ENCODE measurements at regions not wholly inside any gene's neighbourhood (a gene's known extent, or its start where the extent isn't known, plus 50 kb on each side); places are given as distances from the start of the nearest gene placed in this dataset.
A peak's percentile ranks its signal among the peaks of the same experiment; 100 is the strongest.

DNA sequence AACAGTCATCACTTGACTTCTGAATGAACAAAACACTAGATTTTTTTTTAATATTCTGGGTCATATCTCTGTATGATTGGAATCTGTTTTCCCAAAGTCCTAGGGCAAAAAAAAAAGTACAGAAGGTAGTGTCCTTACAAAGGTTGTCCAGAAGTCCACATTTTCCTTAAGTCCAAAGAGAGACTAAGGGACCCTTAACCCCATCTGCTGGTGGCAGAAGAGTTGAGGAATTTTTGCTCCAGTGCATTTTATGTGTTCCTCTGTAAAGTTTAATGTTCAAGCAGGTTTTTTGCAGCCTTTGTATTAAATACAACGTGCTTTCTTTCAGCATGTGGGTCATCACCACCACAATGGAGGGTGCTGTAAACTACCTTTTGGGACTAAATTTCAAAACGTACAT lies 215.9 kb downstream of the SP3 start:
- TF ChIP-seq, protein P1, sequence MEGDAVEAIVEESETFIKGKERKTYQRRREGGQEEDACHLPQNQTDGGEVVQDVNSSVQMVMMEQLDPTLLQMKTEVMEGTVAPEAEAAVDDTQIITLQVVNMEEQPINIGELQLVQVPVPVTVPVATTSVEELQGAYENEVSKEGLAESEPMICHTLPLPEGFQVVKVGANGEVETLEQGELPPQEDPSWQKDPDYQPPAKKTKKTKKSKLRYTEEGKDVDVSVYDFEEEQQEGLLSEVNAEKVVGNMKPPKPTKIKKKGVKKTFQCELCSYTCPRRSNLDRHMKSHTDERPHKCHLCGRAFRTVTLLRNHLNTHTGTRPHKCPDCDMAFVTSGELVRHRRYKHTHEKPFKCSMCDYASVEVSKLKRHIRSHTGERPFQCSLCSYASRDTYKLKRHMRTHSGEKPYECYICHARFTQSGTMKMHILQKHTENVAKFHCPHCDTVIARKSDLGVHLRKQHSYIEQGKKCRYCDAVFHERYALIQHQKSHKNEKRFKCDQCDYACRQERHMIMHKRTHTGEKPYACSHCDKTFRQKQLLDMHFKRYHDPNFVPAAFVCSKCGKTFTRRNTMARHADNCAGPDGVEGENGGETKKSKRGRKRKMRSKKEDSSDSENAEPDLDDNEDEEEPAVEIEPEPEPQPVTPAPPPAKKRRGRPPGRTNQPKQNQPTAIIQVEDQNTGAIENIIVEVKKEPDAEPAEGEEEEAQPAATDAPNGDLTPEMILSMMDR (IDR thresholded peaks at IDR 0.05; ENCODE audit: poor library complexity, severe bottlenecking), result peak; percentile 52
- no peak for ATAC-seq (ENCODE audit: low read depth)
- no peaks in the 10 kb centered on the region for H3K4me1 ChIP-seq (ENCODE audit: insufficient read depth, poor library complexity, severe bottlenecking)
- no peaks in the 10 kb centered on the region for H3K27me3 ChIP-seq (ENCODE audit: insufficient read depth, poor library complexity, severe bottlenecking)
- no peaks in the 10 kb centered on the region for H3K9me3 ChIP-seq (ENCODE audit: severe bottlenecking)
- H3K4me3 ChIP-seq (ENCODE audit: severe bottlenecking), result no peak overlapping the region
- no peak overlapping the region for H3K27ac ChIP-seq (ENCODE audit: poor library complexity, severe bottlenecking)
- no peak for DNase-seq (ENCODE audit: low spot score)
- H3K36me3 ChIP-seq (ENCODE audit: low read depth), result no peaks in the 10 kb centered on the region

DNA sequence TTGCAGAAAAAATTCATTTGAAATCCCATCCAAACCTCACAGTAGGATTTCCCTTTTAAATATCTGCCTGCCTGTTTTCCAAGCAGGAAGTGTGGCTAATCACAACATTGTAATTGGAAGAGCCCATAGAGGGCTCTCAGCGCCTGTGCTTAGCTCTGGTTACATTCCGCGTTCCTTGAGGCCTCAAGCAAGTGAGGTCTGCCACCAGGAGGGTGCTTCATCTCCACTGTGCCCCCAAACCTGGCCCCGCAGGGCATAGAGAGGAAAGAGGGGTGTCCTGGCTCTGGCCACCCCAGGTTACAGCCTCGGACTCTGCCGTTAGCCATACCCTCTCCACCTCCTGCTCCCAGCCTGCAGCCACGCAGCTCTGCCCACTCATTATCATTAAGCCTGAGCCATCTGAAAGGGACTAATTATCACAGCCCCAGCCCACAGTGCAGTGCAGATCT lies 214.8 kb downstream of the SP3 start:
- no peaks in the 10 kb centered on the region for H3K4me1 ChIP-seq (ENCODE audit: insufficient read depth, poor library complexity, severe bottlenecking)
- H3K27ac ChIP-seq (ENCODE audit: poor library complexity, severe bottlenecking), result no peak overlapping the region
- TF ChIP-seq, protein P1 (IDR thresholded peaks at IDR 0.05; ENCODE audit: poor library complexity, severe bottlenecking), result no peak
- no peaks in the 10 kb centered on the region for H3K9me3 ChIP-seq (ENCODE audit: severe bottlenecking)
- H3K4me3 ChIP-seq (ENCODE audit: severe bottlenecking), result no peak overlapping the region
- no peaks in the 10 kb centered on the region for H3K27me3 ChIP-seq (ENCODE audit: insufficient read depth, poor library complexity, severe bottlenecking)
- ATAC-seq (ENCODE audit: low read depth) (no peak), DNase-seq (ENCODE audit: low spot score) (no peak)
- H3K36me3 ChIP-seq (ENCODE audit: low read depth), result no peaks in the 10 kb centered on the region

DNA sequence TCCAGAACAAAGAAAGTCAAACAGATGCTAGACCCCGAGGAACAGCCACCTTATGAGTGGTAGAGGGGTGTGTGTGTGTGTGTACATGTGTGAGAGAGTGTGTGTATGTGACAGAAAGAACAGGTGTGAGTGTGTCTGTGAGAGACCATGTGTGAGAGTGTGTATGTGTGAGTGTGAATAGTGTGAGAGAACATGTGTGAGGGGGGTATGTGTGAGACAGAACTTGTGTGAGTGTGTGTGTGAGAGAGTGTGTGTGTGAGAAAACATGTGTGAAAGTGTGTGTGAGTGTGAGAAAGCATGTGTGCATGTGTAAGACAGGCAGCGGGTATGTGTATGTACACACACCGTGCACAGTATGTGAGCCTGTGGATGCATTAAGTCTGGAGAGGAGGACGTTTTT lies 214.3 kb downstream of the SP3 start:
- Histone ChIP-seq H3K4me1 (ENCODE audit: insufficient read depth, poor library complexity, severe bottlenecking) (no peaks in the 10 kb centered on the region), H3K27ac (ENCODE audit: poor library complexity, severe bottlenecking) (no peak overlapping the region), H3K36me3 (ENCODE audit: low read depth) (no peaks in the 10 kb centered on the region), H3K9me3 (ENCODE audit: severe bottlenecking) (no peaks in the 10 kb centered on the region), H3K4me3 (ENCODE audit: severe bottlenecking) (no peak overlapping the region), H3K27me3 (ENCODE audit: insufficient read depth, poor library complexity, severe bottlenecking) (no peaks in the 10 kb centered on the region)
- no peak for DNase-seq (ENCODE audit: low spot score)
- TF ChIP-seq, protein P1 (IDR thresholded peaks at IDR 0.05; ENCODE audit: poor library complexity, severe bottlenecking), result no peak
- no peak for ATAC-seq (ENCODE audit: low read depth)

DNA sequence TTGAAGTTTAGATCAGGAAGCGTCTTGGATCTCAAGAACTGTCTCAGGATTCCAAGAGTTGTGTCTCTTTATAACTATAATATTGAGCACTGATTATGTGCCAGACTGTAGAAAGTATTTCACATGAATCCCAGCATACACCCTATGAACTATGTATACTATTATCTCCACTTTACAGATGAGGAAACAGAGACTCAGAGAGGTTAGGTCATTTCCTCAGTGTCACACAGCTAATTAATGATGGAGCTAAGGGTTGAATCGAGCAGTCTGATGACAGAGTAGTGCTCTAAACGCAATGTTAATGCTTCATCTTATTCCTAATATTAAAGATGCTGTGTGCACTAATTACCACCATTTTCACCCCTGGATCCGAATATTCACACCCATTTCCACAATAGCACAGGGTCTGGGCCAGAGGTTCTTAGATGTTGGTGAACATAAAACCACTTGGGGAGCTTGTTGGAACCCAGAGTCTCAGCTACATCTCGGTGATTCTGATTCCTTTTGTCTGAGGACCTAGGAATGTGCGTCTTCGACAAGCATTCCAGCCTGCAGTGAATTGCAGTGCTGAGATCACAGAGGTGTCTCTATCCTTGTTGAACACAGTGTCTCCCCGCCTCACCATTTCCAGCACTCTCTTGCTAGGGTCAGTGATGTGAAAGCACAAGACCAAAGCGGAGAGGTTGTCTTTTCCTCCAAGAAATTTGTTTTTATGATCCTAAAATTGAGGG lies 213.8 kb downstream of the SP3 start:
- H3K36me3 ChIP-seq (ENCODE audit: low read depth), result no peaks in the 10 kb centered on the region
- no peak for DNase-seq (ENCODE audit: low spot score)
- no peaks in the 10 kb centered on the region for H3K4me1 ChIP-seq (ENCODE audit: insufficient read depth, poor library complexity, severe bottlenecking)
- ATAC-seq (ENCODE audit: low read depth), result no peak
- TF ChIP-seq, protein P1 (IDR thresholded peaks at IDR 0.05; ENCODE audit: poor library complexity, severe bottlenecking), result no peak
- H3K27ac ChIP-seq (ENCODE audit: poor library complexity, severe bottlenecking), result no peak overlapping the region
- H3K9me3 ChIP-seq (ENCODE audit: severe bottlenecking), result no peaks in the 10 kb centered on the region
- H3K4me3 ChIP-seq (ENCODE audit: severe bottlenecking), result no peak overlapping the region
- no peaks in the 10 kb centered on the region for H3K27me3 ChIP-seq (ENCODE audit: insufficient read depth, poor library complexity, severe bottlenecking)

DNA sequence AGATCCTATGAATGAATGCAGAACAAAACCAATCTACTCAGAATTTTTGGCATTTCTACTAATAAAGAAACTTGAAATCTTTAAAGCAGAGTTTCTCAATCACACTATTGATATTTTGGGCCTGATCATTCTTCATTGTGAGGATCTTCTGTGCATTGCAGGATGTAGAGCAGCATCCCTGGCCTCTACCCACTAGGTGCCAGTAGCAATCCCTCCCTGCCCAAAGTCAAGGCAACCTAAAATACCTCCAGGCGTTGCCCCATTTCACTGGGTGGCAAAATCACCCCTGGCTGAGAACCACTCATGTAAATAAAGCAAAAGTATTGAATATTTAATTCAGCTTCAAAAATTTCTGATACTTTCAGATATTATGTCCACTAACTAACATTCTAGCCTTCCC lies 213.0 kb downstream of the SP3 start:
- TF ChIP-seq, protein P1 (IDR thresholded peaks at IDR 0.05; ENCODE audit: poor library complexity, severe bottlenecking), result peak; percentile 64
- Histone ChIP-seq H3K9me3 (ENCODE audit: severe bottlenecking) (no peaks in the 10 kb centered on the region), H3K27me3 (ENCODE audit: insufficient read depth, poor library complexity, severe bottlenecking) (no peaks in the 10 kb centered on the region), H3K4me3 (ENCODE audit: severe bottlenecking) (no peak overlapping the region), H3K27ac (ENCODE audit: poor library complexity, severe bottlenecking) (no peak overlapping the region), H3K36me3 (ENCODE audit: low read depth) (no peaks in the 10 kb centered on the region), H3K4me1 (ENCODE audit: insufficient read depth, poor library complexity, severe bottlenecking) (no peaks in the 10 kb centered on the region)
- ATAC-seq (ENCODE audit: low read depth) (peak; percentile 61; the same call in 1 of the 3 replicates), DNase-seq (ENCODE audit: low spot score) (no peak)
